ENCODE measurements at regions not wholly inside any gene's neighbourhood (a gene's known extent, or its start where the extent isn't known, plus 50 kb on each side); places are given as distances from the start of the nearest gene placed in this dataset.
"Not testable (repeated sequence)": the region's sequence is repeated elsewhere in the genome, so short reads cannot be mapped to it uniquely, and the experiment has no call there.

DNA sequence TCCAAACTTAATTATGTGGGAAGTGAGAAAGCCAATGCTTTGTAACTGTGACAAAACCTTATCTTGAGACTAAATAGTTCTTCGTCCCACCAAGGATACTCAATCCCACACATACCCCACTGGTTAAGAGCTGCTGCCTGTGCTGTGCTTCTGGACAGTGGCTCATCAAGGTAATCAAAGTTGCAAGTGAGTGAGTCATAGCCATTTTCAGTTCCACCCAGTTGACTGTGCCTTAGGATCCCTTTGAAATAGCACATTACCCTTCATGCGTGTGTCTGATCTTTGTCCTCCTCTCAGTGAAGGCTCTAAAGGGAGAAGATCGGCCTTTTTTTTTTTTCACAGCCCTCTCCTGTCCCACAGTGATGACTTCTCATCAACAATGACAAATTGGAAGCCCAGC lies 706.0 kb upstream of the AUTS2 start:
- DNase-seq: no peak

DNA sequence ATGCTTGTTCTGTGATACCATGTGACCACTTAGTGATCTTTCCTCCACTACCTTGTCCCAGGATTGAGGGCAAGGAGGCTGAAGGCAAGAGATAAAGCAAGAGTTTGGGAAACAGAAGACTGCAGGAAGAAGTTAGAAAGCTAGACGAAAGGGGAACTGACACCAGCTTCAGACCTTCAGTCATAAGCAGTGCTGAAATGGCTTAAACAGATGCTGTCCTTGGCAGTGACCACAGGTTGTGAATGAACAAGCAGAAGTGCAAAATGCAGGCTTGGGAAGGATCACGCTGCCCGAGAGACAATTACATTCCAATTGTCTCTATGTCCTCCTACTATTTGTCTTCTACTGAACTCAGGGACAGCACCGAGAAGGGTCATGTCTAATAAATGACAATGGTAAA lies 704.9 kb upstream of the AUTS2 start:
- DNase-seq: no peak

DNA sequence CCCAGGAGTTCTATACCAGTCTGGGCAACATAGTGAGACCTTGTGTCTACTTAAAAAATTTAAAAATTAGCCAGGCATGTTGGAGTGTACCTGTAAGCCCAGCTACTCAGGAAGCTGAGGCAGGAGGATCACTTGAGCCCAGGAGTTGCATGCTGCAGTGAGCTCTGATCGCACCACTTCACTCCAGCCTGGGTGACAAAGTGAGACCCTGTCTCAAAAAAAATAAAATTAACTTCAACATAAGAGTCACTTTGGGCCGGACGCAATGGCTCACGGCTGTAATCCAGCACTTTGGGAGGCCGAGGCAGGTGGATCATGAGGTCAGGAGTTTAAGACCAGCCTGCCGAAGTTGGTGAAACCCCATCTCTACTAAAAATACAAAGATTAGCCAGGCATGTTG lies 699.1 kb upstream of the AUTS2 start:
- not testable (repeated sequence) for DNase-seq

DNA sequence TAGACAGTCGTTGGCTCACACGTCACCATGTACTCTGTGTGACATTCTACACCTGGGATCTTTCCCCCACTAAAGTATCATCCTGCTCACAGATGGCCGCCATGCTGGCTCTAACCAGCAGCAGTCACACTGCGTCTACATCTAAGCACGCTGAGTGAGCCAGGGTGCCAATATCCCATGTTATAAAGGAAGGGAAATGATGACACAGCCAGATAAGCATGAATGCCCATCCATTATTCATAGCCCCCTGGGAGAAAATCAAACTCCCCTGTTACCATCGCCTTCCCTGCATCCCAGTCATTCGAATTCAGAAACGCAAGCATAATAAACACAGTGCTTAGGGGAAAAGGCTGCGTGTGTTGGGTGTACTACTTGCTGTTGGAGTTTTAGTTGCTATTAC lies 698.2 kb upstream of the AUTS2 start:
- no peak for DNase-seq

DNA sequence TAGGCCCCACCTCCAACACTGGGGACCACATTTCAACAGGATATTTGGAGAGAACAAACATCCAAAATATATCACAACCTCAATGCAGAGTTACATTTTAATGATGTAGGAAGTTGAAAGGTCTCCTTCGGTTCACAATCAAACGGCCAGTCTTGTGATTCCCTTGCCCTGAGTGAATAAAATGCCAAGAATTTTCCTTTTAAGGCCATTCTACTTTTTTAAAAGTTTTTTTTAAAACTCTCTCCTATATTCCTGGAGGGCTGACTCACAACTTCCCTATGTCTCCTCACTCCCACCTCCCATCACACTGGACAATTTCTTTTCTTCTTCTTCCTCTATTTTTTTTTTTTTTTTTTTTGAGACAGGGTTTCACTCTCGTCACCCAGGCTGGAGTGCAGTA lies 693.6 kb upstream of the AUTS2 start:
- no peak for DNase-seq

DNA sequence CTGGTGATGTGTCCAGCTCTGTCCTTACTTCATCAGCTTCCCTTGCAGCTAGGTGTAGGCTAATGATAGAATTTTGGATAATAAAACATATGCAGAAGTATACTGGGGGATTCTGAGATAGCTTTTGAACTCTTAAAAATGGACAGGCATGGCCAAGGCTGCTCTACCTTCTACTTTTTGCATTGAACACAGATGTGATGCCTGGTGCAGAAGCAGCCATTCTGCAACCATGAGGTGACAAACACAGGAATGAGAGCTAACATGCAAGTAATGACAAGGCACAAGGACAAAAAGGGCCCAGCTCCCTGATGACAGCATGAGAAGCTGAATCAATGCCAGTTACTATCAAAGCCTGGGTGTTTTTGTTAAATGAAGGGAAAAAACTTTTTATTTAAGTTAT lies 686.5 kb upstream of the AUTS2 start:
- no peak for DNase-seq

DNA sequence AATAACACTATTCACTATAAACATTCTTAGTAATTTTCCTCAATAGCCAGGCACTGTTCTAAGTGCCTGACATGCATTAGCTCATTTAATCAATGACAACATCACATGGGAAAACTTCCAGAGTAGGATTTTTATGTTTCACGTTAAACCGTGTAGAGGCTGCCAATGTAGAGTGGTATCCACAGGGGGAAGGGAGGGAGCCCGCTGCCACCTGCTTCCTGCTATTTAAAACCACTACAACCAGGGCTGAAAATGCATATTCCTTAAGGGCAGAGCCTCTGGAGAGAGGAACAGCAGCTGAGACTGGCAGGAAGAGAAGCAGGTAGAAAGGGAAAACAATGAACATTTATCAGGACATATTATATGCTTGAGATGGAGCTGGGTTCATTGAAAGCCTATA lies 684.3 kb upstream of the AUTS2 start:
- no peak for DNase-seq

DNA sequence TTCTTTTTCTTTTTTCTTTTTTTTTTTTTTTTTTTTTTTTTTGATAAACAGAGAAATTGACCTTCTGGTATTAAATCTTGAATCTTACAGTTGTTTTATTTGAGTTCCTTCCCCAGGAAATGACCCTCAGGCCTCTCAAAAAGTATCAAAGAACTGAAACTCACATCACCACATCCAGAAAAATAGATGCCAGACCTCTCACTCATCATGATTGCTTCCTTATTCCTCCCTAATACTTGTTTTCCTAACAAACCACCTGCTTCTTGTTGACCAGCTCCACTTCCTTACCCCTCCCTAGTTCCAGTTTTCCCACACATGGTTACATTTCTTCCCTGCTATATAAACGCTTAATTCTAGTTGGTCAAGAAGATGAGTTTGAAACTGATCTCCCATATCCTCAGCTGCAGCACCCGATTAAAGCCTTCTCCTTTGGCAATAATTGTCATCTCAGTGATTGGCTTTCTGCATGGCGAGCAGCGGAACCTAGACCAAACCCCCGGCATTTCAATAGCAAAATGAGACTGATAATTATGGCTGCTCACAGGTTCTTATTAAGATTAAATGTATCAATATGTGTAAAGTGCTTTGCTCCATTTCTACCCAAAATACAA lies 681.1 kb upstream of the AUTS2 start:
- DNase-seq: no peak

DNA sequence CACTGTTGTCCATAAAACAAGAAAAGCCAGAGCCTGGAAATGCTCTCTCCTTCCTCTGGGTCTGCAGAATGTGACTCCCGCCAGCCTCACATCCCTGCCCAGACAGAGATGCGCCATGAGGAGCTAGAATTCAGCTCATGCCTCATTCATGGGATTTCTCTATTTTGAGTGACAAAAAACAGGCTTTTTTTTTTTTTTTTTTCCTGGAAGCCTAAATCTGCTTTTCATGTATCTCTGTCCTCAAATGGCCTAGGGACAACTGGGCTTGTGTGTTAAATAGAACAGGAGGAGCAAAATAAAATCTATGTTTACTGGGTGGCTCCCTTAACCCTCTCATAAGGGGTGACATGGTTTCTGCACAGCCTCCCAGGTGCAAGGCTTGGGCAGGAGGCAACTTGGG lies 679.7 kb upstream of the AUTS2 start:
- no peak for DNase-seq

DNA sequence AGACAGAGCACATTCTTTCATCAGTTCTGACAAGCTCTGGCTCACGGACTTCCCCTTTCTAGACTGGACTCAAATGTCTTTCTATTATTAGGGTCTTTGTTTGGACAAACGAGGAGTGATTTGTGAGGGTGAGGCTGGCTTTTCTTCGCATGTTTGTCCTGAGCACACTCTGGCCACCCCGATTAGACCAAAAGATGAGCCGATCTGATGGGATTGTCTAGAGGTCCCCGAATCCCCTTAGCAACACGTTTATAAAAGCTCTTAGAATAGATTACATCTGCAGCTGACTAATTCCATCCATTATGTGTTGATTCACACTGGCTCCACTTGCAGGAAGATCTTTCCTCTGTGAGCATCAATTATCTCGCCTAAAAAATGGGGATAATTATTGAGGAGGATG lies 675.4 kb upstream of the AUTS2 start:
- no peak for DNase-seq

DNA sequence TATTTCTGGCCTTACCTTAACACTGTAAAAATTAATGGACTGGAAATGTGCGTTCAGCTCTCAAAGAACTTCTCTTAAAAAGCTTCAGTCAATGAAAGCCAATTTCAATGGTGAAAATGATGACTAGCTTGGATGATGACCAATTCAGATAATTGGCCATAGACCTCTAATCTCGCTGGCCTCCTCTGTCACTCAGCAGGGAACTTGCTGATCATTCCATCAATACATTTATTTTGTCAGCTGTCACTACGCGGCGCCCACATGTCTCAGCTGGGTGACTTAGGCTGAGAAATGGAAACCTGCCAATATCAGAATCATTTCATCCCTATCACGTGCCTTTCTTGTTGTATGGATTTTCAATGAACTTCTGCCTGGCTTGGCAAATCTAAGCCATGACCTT lies 673.0 kb upstream of the AUTS2 start:
- DNase-seq: no peak

DNA sequence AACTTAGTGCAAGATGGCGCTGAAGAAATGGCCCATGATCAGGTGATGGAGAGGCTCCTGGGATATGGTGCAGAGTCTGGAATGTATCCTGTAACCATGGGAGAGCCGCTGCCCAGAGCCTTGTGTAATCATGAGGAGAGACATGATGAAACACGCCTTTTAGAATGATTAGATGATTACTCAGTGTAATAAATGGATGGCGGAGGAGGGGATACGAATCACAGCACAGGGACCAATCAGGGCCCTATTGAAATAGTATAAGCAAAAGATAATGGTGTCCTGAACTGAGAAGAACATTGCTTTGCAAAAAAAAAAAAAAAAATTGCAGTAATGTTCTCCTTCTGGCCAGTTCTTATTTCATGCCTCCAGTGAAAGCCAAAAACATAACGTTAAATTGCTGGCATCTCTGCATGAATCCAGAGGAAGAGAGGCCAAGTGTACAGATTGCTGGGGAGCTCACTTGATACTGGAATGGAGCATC lies 668.5 kb upstream of the AUTS2 start:
- DNase-seq: no peak

DNA sequence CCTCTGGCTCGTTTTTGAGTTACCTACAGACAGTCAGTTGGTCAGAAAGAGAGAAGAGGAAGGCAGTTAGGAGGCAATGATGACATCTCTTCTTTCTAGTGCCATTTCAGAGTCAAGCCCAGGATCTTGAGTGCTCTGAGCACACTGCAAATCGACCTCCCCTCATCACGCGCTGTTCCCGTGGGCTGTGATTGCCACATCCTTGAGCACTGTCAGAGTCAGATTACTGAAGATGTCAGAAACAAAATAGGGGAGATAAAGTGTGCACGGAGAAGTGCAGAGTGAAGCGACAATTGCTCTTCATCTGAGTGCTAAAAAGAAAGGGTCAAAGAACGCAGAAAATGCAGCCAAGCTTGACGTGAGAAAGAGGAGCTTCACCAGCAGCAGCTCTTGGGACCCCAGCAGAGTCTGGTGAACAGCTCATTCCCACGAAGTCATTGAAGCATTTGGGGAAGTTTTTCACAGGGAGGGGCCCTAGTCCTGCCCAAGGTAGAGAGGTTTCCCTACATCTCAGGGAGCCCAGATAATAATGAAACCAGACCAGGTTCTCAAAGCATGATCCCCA lies 661.7 kb upstream of the AUTS2 start:
- no peak for DNase-seq

DNA sequence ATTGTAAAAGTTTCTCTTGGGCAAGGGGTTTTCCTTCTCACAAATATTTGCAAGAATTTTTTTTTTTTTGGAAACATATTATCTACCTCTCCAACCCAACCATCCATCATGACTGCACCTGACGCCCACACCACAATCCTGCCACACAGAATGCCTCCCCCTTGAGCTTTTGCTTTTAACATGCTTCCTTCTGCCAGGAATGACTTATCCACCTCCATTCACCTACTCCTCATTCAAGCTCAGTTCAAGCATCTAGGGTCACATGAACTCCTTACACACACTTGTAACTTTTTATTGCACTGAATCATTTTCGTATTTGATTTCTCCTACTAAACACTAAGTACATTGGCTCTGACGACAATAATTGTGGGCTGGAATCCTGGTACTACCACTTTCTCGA lies 660.1 kb upstream of the AUTS2 start:
- no peak for DNase-seq

DNA sequence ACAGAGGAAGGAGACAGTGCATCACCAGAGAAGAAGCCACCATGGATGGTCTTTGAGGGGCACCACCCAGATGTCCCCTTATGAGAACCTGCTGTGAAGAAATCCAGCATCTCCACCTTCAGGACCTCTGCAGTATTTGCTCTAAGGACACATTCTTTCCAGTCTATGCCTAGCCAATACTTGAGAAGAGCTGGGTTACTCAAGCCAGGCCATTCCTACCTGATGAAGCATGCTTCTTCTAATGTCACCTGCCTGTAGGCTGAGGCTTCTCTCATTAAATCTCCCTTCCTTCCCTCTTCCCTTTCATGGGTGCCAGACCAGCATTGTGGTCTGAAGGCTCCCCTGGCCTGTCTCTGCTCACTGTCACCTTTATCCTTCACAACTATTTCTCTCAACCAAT lies 654.5 kb upstream of the AUTS2 start:
- no peak for DNase-seq

DNA sequence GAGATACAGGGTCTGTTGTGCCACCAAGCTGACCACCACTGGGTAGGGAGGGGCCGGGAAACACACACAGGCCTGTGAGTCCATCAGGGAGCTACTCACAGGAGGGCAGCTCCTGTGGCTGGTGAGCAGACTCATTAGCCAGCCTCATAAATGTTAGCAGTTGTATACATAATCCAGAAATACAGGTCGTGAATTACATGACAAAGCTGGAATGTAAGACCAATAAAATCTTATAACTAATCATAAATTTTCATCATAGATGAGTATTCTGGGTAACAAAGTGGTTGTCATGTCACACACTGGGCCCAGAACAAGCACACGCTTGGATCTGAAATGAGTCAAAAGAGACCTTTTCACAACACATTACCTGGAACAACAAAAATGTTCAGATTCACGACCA lies 642.6 kb upstream of the AUTS2 start:
- DNase-seq: no peak

DNA sequence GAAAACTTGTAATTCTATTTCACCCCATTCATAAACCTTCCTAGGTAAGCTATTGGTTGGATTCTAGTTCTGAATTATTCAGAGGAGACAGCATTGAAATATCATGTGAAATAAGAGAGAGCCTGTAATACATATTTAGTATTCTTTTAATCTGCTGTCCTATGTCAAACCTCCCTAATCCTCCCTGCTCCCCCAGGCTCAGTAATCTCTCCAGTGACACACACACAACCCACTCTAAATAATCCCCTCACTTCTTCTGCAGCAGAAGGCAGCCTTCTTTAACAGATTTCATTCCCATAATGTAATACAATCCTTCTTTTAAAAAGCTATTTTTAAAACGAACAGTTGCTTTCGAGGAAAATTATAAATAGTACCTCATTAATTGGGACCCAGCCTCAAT lies 639.7 kb upstream of the AUTS2 start:
- no peak for DNase-seq

DNA sequence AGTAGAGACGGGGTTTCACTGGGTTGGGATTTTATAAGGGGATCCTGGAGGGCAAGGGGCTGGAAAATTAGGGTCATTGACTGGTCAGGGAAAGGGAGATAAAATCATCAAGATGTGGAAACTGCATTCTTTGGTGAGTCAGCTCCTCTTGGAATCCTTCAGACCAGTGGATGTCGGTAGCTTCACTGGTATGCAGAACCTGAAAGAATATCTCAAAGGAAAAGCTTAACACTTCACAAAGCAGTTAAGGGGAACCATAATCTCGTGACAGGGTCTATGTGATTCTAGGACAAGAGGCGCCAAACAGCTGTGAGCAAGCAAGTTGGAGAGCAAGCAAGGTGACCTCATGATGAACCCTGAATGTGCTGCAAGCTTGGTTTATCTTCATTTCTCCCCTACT lies 634.7 kb upstream of the AUTS2 start:
- DNase-seq: no peak

DNA sequence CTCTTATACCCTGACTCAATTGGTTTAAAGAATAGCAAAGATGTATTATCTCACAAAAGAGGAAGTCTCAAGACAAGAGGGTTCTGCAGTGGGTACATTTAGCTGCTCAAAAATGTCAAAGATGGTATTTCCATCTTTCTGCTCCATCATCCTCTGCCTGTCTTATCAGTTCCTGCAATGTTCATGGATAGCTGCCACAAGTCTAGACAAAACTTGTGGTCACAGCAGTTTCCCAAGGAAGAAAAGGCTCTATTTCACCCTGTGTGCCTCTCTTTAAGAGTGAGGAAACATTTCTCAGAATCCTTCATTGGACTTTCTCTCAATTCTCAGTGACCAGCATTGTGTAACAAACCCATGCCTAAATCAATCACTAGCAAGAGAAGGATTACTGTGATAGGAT lies 634.2 kb upstream of the AUTS2 start:
- no peak for DNase-seq

DNA sequence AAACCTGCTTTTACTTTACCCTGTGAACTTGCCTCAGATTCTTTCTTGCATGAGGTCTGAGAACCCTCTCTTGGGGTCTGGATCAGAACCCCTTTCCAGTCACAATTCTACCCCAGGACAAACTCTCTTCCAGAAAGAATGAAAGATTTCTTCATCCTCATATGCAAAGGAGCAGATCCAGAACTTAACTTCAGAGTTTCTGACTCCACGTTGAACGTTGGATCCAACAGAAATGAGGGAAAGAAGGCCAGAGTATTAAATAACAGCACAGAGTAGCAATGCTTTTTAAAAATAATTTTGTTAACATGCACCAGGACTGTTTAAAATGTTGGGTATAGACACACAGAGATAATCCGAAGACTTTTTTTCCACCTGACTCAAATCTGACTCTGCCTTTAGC lies 632.9 kb upstream of the AUTS2 start:
- no peak for DNase-seq

DNA sequence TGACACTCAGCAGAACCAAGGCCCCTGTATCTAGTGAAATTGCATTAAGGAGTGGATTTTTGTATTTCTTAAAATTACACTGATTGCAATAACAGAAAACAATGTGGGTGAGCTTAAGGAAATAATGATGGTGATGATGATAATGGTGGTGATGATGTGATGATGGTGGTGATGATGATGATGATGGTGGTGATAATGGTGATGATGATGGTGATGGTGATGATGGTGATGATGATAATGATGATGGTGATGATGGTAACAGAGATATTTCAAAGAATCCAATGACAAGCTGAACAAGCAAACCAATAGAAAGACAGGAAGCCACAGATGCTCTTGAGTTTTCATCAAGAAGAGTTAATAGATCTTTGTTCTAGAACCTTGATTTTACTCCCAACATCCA lies 630.7 kb upstream of the AUTS2 start:
- no peak for DNase-seq

DNA sequence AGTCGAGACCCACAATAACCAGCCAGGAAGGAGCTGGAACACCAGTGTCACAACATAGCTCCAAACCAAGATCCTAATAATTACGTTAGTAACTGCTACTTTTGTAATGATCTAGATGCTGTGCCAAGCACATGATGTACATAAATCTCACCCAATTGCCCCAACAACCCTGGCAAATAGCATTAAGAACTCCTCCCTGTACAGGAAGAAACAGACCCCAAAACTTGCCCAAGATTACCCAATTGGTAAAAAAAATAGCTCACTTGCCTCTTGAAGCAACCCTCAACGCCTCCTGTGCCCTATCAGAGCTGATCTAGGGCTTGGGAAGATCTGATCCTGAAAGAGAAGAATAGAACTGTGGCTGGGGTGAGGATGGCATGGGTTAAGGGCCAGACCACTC lies 628.7 kb upstream of the AUTS2 start:
- DNase-seq: no peak

DNA sequence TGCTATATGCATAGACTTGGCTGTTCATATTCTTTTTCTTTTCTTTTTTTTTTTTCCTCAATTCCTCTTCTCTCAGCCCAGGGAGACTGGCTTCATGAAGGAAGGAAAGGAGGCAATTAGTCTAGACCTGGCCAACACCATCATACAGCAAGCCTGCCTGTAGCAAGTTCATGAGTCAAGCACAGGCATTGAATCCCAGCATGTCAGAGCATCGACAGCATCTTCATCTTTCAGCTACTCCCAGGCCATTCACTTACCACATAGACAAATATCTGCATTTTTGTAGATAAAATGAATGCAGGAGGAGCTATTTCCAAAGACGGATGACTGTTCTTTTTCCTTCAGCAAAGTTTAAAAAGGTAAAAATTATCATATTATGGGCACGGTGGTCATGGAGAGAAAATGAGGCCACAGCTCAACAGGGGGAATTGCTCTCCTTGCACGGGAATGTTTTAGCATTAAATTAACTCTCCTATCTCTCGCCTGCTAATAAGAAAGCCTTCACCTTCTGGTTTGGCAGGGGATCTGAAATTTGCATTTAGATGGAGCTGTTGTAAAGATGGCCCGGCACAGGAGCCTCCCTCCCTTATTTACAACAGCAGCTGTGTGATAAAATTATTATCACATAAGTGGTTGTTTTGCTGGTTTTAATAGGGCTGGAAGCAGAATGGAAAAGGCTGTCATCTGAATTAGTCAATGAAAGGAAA lies 626.5 kb upstream of the AUTS2 start:
- no peak for DNase-seq

DNA sequence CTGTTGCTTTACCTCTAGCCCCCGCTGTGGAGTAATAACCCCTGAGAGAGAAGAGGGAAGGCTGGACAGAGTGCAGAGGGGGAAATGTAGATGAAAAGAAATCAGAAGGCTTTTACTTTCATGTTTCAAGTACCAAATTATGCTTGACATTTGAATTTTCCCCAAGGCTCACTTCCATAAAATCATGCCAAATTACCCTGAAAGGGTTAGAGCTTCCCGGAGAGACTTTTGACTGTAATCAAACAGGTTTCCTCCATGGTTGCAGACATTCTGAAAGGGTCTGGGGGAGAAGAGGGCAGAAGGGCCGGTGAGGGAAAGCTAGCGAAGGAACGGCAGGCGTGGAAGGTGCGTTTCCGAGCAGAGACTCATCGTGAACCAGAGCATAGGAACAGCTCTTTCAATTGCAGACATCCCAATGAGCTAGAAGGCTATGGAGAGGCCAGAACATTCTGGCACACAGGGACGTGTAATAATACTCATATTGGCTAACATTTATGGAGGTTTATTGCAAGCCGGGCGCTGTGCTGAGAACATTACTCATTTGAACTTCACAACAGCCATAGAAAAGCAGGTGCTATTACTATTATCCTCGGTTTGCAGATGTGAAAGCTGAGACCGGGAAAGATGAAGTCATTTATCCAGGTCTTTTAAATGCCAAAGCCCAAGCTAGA lies 620.8 kb upstream of the AUTS2 start:
- no peak for DNase-seq
